GM18873 (cell line): ENCODE measurements at regions not wholly inside any gene's neighbourhood (a gene's known extent, or its start where the extent isn't known, plus 50 kb on each side); places are given as distances from the start of the nearest gene placed in this dataset.

ENCODE experiments used
- ATAC-seq: cut with Tn5 transposase; IDR thresholded peaks from one replicate; pipeline ENCODE4 v1.9.1; 2021; ENCODE audit warnings: mild to moderate bottlenecking, moderate library complexity, moderate number of reproducible peaks; ENCODE audit not compliant: unreplicated experiment, low FRiP score

DNA sequence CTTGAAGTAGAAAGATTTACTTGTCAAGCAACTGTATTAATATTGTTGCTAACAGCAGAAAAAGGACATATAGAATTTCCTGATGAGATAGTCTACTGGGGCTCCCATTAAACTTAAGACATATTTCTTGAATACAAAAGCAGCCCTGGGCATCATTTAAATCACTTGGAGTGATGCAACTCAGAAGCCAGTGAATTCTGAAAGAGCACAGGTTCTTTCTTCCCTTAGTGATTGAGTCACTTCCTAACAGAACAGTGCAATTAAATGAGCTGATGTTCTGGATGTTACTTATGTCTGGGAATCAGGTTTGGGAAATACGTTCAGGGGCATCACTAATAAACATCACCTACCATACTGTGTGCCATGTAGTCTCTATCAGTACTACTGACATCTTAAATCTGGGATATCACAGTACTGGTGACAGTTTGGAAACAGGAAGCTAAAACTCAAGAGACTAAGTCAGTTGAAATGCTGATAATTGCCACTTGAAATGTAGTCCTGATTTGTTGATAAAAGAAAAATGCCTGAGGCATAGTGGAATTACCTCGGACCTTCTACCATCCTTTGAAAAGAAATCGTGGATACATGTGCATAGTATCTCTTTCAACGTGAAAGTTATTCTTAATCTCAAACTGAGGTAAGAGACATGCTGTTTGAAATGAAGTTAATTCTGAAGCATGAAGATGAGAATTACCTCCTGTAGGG, 249.2 kb upstream of the GPRIN3 start:
- no peak for ATAC-seq

DNA sequence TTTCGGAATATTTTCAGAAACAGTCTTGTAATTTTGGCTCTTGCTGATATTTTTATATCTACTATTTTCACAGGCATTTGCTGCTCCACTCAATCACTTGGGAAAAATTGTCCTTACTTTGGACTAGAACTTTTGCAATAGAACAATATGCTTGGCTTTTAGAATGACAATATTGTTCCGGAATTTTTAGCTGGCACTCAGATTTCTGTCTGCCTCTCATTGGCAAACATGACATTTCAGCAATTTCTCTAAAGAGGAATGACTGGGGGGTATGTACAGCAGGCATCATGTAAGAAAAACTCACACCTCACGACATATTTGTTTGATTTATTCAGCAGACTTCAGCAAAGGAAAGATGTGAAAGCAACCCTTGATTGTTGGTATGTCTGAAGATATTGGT, 243.6 kb upstream of the GPRIN3 start:
- ATAC-seq = no peak

- no peak for ATAC-seq
Measured at GRCh38 chr4:89549907-89550306, 242.3 kb upstream of the GPRIN3 start.

- ATAC-seq = no peak
Measured at GRCh38 chr4:89545315-89545714, 237.7 kb upstream of the GPRIN3 start.

DNA sequence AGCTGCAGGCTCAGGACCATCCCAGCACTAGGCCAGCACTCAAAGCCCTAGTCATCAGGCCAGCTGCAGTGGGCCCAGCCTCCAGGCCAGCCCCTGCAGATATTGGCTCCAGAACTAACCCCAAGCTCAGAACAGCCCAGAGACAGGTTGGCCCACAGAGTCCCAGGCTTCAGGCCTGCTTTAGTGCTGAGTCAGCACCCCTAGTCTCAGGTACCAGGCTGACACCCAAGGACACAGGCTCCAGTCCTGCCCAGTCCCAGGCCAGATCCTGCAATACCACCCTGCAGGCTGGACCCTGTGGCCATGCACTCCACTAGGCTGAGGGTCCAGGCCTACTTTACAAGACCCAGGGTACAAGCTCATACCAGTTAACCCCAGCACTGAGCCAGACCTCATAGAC, 234.4 kb upstream of the GPRIN3 start:
- ATAC-seq = no peak

DNA sequence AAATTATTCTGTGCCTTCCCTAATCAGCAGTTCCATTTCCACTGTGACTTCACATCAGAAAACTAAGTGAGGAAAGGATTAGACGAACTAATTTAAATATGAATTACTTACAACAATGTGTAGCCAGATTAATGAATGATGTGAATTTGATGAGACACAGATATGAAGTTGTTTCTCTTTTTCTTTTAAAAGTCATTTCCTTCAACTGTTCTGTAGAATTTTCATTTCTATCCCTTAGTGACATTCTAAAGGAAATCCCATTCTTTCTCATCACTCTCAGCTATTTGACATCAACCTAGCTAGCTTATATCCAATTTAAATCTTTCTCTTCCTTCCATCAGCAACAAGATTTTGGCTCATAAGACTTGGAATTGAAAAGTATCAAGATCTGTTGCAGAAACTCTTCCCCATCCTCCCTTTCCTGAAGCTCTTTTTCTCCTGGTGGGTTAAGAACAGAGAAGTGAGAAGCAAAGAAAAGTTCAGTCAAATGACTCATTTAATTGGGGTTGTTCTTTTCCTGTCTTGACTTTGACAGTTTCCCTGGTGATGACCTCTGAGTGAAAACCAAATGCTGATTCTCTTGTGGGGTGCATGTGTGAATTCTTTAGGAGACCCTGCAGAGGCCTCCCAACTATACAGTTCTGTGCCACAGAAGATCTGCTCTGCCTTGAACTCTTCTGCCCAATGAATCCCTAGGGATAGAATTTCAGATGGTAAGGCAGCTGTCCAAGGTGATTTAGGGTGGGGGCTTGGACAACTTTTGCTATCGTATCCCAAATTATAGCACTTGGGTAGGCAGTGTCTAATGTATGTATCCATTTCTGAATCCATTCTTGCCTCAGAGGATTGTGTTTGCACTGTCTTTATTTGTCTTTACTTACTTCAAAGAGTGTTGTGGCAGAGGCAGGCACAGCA, 232.5 kb upstream of the GPRIN3 start:
- ATAC-seq = no peak

- ATAC-seq = no peak
Measured at GRCh38 chr4:89539374-89539773, 231.8 kb upstream of the GPRIN3 start.

DNA sequence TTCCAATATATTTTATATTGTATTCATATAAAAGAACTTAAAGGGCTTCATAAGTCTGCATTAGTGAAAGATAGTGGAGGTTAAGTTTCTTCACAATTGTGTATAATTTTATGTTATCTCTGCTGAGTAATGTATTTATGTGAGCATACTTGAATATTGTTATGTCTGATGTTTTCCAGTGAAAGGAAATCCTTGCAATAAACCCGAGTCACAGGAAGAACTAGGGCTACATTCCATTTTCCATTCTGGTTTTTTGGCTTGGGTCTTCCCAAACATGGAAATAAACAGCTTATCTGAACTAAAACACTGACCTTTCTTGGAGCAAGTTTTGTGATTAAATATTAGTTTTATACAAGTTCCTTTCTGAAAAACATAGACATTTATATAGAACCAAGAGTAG, 231.3 kb upstream of the GPRIN3 start:
- no peak for ATAC-seq

DNA sequence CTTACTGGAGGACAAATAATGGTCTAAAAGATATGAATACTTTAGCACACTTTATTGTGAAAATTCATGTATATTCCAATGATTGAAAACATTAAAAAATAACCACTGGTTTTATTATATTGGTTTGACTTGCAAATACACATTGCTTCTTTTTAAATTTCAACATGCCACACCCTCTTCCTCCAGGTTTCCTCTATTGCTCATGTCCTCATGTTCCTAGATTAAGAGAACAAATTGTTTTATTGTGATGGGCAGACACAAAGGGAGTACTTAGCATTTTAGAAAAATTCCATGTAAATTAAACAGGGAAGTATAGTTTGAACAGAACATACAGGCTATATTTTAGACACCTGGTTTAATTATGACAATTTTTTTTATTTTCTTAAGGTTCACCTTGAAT, 230.6 kb upstream of the GPRIN3 start:
- no peak for ATAC-seq

GRCh38 chr4:89537281-89537680, 229.7 kb upstream of the GPRIN3 start:
- ATAC-seq = no peak

DNA sequence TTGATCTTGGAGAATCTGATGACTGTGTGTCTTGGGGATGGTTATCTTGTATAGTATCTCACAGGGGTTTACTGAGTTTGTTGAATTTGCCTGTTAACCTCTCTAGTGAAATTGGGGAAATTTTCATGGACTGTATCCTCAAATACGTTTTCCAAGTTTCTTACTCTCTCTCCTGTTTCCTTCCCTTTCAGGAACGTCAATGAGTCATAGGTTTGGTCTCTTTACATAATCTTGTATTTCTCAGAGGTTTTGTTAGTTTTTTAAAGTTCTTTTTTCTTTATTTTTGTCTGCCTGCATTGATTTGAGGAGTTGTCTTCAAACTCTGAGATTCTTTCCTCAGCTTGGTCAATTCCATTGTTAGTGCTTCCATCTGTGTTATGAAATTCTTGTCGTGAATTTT, 227.7 kb upstream of the GPRIN3 start:
- no peak for ATAC-seq

GRCh38 chr4:89534356-89534755, 226.8 kb upstream of the GPRIN3 start:
- no peak for ATAC-seq

DNA sequence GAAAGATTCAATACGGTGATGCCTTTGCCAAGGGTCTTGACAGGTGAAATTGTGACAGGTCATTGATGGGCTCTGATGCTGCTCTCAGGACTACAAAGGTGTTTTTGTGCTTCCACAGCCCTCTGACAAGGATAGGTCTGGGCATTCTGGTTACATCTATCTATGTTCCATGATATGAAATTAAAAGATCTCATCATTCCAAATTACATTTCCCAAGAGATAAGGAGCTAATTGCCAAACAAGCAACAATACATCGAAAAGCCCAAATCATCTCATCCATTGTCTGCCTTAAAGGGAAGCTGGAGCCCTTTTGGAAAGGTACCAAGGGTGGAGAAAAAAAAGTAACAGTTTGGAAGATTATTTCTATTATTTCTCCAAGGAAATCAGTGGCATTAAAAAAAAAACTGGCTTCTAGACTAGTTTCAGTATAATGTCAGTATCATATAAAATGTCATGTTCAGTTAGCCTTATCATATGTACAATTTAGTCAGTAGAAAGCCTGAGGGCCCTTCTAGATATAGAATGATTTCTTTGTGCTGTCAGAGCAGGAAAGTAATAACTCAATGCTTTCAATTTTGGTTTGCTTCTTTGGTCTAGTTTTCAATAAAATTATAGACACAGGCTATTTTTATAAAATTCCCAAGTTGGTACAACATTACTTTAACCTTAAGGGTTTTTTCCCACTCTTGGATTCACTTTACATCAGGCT, 224.5 kb upstream of the GPRIN3 start:
- ATAC-seq = no peak

GRCh38 chr4:89528526-89529133, 221.0 kb upstream of the GPRIN3 start:
- ATAC-seq = no peak

DNA sequence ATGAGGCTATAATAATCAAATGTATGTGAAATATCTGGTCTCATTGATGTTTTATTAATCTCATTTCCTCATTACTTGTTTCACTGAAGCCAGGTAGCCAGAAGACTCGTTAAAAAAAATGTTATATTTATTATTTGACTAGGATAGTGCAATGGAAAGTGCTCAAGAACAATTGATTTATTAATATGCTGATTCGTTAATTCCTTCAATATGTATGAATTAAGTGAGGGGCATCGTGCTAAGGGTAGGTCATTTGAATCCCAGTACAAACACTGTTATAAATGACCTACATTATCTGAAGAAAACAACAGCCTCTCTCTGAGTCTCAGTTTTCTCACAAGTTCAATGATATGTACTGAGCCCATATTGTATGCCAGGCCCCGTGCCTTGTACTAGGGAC, 214.2 kb upstream of the GPRIN3 start:
- no peak for ATAC-seq

GRCh38 chr4:89519771-89520320, 212.2 kb upstream of the GPRIN3 start:
- ATAC-seq = no peak

DNA sequence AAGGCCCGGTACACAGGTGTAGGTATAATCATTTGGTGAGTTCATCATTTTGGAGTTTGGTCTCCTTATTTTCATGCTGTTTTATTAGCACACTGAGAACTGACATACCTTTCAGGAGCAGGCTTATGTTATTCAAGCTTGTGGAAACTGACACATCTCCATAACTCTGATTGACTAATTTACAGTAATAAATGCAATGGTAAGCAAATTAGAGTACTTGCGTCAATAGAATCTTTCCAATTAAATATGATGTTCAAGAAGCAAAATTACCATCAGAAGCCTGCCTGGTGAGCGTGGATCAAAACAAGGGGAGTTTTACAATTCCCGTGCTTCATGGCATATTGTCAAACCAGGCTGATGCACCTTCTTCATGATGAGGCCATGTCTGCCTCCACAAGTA, 210.7 kb upstream of the GPRIN3 start:
- ATAC-seq = no peak

DNA sequence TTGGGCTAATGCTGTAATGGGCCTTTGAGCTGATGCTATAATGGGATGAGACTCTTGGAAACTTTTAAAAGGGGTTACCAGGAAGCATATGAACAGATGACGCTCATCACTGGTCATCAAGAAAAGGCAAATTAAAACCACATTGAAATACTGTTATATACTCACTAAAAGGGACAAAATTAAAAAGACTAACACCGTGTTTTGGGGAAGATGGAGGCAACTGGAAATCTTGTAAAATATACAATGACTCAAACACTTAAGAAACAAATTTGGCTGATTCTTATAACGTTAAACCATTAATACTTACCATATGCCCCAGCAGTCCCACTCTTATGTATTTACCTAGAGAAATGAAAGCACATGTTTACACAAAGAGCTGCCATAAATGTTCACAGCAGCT, 207.2 kb upstream of the GPRIN3 start:
- no peak for ATAC-seq

GRCh38 chr4:89511776-89512175, 204.2 kb upstream of the GPRIN3 start:
- no peak for ATAC-seq

- ATAC-seq = peak; percentile 98
Measured at GRCh38 chr4:89509708-89510281, 202.2 kb upstream of the GPRIN3 start.
